A549 (cell line): ENCODE measurements at regions not wholly inside any gene's neighbourhood (a gene's known extent, or its start where the extent isn't known, plus 50 kb on each side); places are given as distances from the start of the nearest gene placed in this dataset.

Source experiments
- ATAC-seq, 2 experiments: fragments of 200-7000 bp in 1 of 2; fragments of >200 bp in 1 of 2; cut with Nextera tagmentation in 1 of 2; cut with Tn5 transposase in 1 of 2; 3 replicates each; pipeline versions ENCODE4 v1.8.0 to v1.9.1; 2018 to 2020; ENCODE audit warnings: mild to moderate bottlenecking in 1 of 2, moderate library complexity in 1 of 2
- CTCF ChIA-PET: fragments of 300-600 bp; sonication (Branson Sonifier 250); formaldehyde crosslinking; extraction: SDS; loops from one replicate; lab custom pipeline; 2021; ENCODE audit warnings: antibody characterized with exemption, inconsistent platforms; lab: Yijun Ruan, JAX
- POLR2A ChIA-PET: fragments of 350-600 bp; formaldehyde crosslinking; extraction: SDS; loops from one replicate; lab custom pipeline; 2021; ENCODE audit warnings: antibody characterized with exemption, inconsistent platforms; lab: Yijun Ruan, JAX
- DNase-seq, 2 experiments: peaks; one replicate each; pipeline versions ENCODE4 v3.0.0 to v3.0.0-alpha.2; 2011 to 2016; ENCODE audit warnings: low read depth in 1 of 2, low spot score in 1 of 2
- FAIRE-seq: peaks from 2 replicates; lab custom pipeline; 2011; peaks lifted over from hg19 to GRCh38; lab: Jason Lieb, UNC
- H3K27ac ChIP-seq, 2 experiments: fragments of >200 bp; sonication (Bioruptor Twin); formaldehyde crosslinking; 3 replicates each; pipeline ENCODE4 v1.5.1; 2016 to 2017
- H3K4me1 ChIP-seq: fragments of >200 bp; sonication (Bioruptor Twin); formaldehyde crosslinking; 3 replicates; pipeline ENCODE4 v1.6.1; 2016
- H3K4me2 ChIP-seq: fragments of >200 bp; sonication (Bioruptor Twin); formaldehyde crosslinking; 3 replicates; pipeline ENCODE4 v1.6.1; 2016
- H3K4me3 ChIP-seq: fragments of >200 bp; sonication (Bioruptor Twin); formaldehyde crosslinking; 3 replicates; pipeline ENCODE4 v1.5.1; 2016
- H3K9me3 ChIP-seq: fragments of >200 bp; sonication (Bioruptor Twin); formaldehyde crosslinking; 3 replicates; pipeline ENCODE4 v1.6.1; 2016
- BHLHE40 ChIP-seq: IDR thresholded peaks from 2 replicates; pipeline ENCODE4 v1.6.1; 2012; ENCODE audit warnings: low read depth, low read length, inconsistent platforms
- CBX2 ChIP-seq: fragments of 200-600 bp; sonication (generic); IDR thresholded peaks from 2 replicates; pipeline ENCODE4 v1.6.1; 2016; ENCODE audit warnings: low read depth, mild to moderate bottlenecking, borderline replicate concordance
- CBX8 ChIP-seq: fragments of 200-600 bp; sonication (generic); IDR thresholded peaks from 2 replicates; pipeline ENCODE4 v1.6.1; 2016
- CEBPB ChIP-seq, 2 experiments: fragments of >200 bp in 1 of 2; sonication (Bioruptor Twin) in 1 of 2; formaldehyde crosslinking in 1 of 2; IDR thresholded peaks; 2 replicates each; pipeline ENCODE4 v1.6.1; 2012 to 2016
- CHD2 ChIP-seq: fragments of 150-350 bp; IDR thresholded peaks from 2 replicates; pipeline ENCODE4 v1.6.1; 2014; ENCODE audit warnings: low read length; ENCODE audit not compliant: partially characterized antibody
- CHD4 ChIP-seq: fragments of 200-600 bp; sonication (generic); IDR thresholded peaks from 2 replicates; pipeline ENCODE4 v1.6.1; 2016; ENCODE audit warnings: antibody characterized with exemption, mild to moderate bottlenecking, borderline replicate concordance
- EHMT2 ChIP-seq: fragments of 200-600 bp; sonication (generic); IDR thresholded peaks from 2 replicates; pipeline ENCODE4 v1.6.1; 2016; ENCODE audit warnings: antibody characterized with exemption, low read depth, mild to moderate bottlenecking, moderate library complexity
- ESRRA ChIP-seq: fragments of 150-350 bp; IDR thresholded peaks from 2 replicates; pipeline ENCODE4 v1.6.1; 2014; ENCODE audit warnings: mild to moderate bottlenecking, low read length, borderline replicate concordance
- FOXS1 ChIP-seq: fragments of 250-450 bp; sonication (Bioruptor Pico); IDR thresholded peaks from 2 replicates; pipeline ENCODE4 v1.5.0; 2020; ENCODE audit warnings: mild to moderate bottlenecking, moderate library complexity
- HDAC2 ChIP-seq: fragments of 200-600 bp; sonication (generic); IDR thresholded peaks from 2 replicates; pipeline ENCODE4 v1.6.1; 2016
- HEYL ChIP-seq: fragments of 250-450 bp; sonication (Bioruptor Pico); IDR thresholded peaks from 2 replicates; pipeline ENCODE4 v1.8.0; 2021; ENCODE audit warnings: mild to moderate bottlenecking, moderate library complexity
- HOXA7 ChIP-seq: fragments of 250-450 bp; sonication (Bioruptor Pico); IDR thresholded peaks from 2 replicates; pipeline ENCODE4 v1.5.0; 2020; ENCODE audit warnings: mild to moderate bottlenecking, moderate library complexity
- JUN ChIP-seq, 2 experiments: fragments of >200 bp; sonication (Bioruptor Twin); formaldehyde crosslinking; IDR thresholded peaks; 2 replicates in 1 of 2; 3 replicates in 1 of 2; pipeline ENCODE4 v1.6.1; 2016 to 2017
- KDM1A ChIP-seq: fragments of 200-600 bp; sonication (generic); IDR thresholded peaks from 2 replicates; pipeline ENCODE4 v1.6.1; 2016; ENCODE audit warnings: low read depth, mild to moderate bottlenecking
- MAZ ChIP-seq: fragments of 150-350 bp; IDR thresholded peaks from 2 replicates; pipeline ENCODE4 v1.6.1; 2014; ENCODE audit warnings: antibody characterized with exemption, low read depth, low read length, borderline replicate concordance
- MYC ChIP-seq: IDR thresholded peaks from 2 replicates; pipeline ENCODE4 v1.6.1; 2012; ENCODE audit warnings: mild to moderate bottlenecking, inconsistent platforms, low read length, improper control_type of control experiment, borderline replicate concordance
- NR3C1 ChIP-seq: fragments of >200 bp; sonication (Bioruptor Twin); formaldehyde crosslinking; IDR thresholded peaks from 3 replicates; pipeline ENCODE4 v1.6.1; 2017
- POLR2A ChIP-seq: IDR thresholded peaks from 2 replicates; pipeline ENCODE4 v1.6.1; 2012; ENCODE audit warnings: mild to moderate bottlenecking, low read length
- RAD21 ChIP-seq, 2 experiments: fragments of >200 bp in 1 of 2; sonication (Bioruptor Twin) in 1 of 2; formaldehyde crosslinking in 1 of 2; IDR thresholded peaks in 1 of 2; conservative IDR thresholded peaks in 1 of 2; 2 replicates in 1 of 2; 3 replicates in 1 of 2; pipeline ENCODE4 v1.6.1; 2012 to 2018; ENCODE audit warnings: inconsistent platforms in 1 of 2
- RNF2 ChIP-seq: fragments of 200-600 bp; sonication (generic); IDR thresholded peaks from 2 replicates; pipeline ENCODE4 v1.6.1; 2016; ENCODE audit warnings: low read depth, mild to moderate bottlenecking, antibody characterized with exemption, moderate library complexity, borderline replicate concordance
- SMC3 ChIP-seq: fragments of >200 bp; sonication (Bioruptor Twin); formaldehyde crosslinking; IDR thresholded peaks from 3 replicates; pipeline ENCODE4 v1.6.1; 2018; ENCODE audit warnings: inconsistent platforms
- TFCP2L1 ChIP-seq: fragments of 250-450 bp; sonication (Bioruptor Pico); IDR thresholded peaks from 2 replicates; pipeline ENCODE4 v1.5.0; 2021; ENCODE audit warnings: mild to moderate bottlenecking
- TP53 ChIP-seq: fragments of 250-450 bp; sonication (Bioruptor Pico); IDR thresholded peaks from 2 replicates; pipeline ENCODE4 v1.5.0; 2021; ENCODE audit warnings: mild to moderate bottlenecking, moderate library complexity
- ZC3H11A ChIP-seq: fragments of 450-650 bp; IDR thresholded peaks from 2 replicates; pipeline ENCODE4 v1.6.1; 2014; ENCODE audit warnings: antibody characterized with exemption, mild to moderate bottlenecking
- WGBS: methylation state at CpG from one replicate; pipeline ENCODE4 v1.1.6; 2017; ENCODE audit errors: missing lambda C conversion rate; 5-methylcytosine and 5-hydroxymethylcytosine counted together
- TF ChIP-seq, protein P1 (sequence below): fragments of 250-450 bp; sonication (Bioruptor Pico); IDR thresholded peaks from 2 replicates; pipeline ENCODE4 v1.5.0; 2020; ENCODE audit warnings: low read depth, mild to moderate bottlenecking, moderate library complexity
- TF ChIP-seq, protein P2 (sequence below): fragments of 450-650 bp; IDR thresholded peaks from 2 replicates; pipeline ENCODE4 v1.6.1; 2014; ENCODE audit warnings: antibody characterized with exemption
- TF ChIP-seq, protein P3 (sequence below): fragments of >200 bp; sonication (Bioruptor Twin); formaldehyde crosslinking; IDR thresholded peaks from 2 replicates; pipeline ENCODE4 v1.6.1; 2016
- TF ChIP-seq, protein P4 (sequence below): fragments of >200 bp; sonication (Bioruptor Twin); formaldehyde crosslinking; IDR thresholded peaks from 3 replicates; pipeline ENCODE4 v1.6.1; 2016
- TF ChIP-seq, protein P5 (sequence below): fragments of 200-600 bp; sonication (generic); IDR thresholded peaks from 2 replicates; pipeline ENCODE4 v1.6.1; 2016; ENCODE audit warnings: antibody characterized with exemption, mild to moderate bottlenecking, moderate library complexity

DNA sequence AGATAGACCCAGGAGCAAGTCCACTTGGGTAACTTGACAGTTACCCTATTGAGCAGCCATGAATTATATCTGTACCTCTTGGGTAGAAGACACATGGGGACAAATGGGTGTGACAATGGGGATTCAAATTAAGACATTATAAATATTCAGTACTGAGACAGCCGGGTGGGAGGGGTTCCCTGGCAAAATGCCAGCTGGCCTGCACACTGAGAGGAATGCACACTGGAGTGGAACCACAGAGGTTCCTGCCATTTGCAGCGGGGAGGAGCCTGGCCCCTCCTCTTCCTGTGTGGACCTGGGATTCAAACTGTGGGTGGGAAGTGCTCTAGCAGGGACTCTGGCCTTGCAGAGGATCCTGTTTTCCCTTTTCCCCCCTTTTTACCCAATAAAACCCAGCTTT is 118.7 kb upstream of the CDKN3 start:
- WGBS, result 35% methylated on average over 2 of the region's 2 CpGs
- FAIRE-seq, result no peak
- H3K4me1 ChIP-seq, result 0 out of 3 replicates have a peak, but pooled peaks cover 4% of the 10 kb centered on the region
- TF ChIP-seq CHD4, result no peak
- no peak for TF ChIP-seq CBX2
- no peak for TF ChIP-seq EHMT2
- no peak for TF ChIP-seq CHD2
- TF ChIP-seq HEYL (CRISPR knock-in tag), result no peak
- no peak for TF ChIP-seq KDM1A
- TF ChIP-seq, protein P1, sequence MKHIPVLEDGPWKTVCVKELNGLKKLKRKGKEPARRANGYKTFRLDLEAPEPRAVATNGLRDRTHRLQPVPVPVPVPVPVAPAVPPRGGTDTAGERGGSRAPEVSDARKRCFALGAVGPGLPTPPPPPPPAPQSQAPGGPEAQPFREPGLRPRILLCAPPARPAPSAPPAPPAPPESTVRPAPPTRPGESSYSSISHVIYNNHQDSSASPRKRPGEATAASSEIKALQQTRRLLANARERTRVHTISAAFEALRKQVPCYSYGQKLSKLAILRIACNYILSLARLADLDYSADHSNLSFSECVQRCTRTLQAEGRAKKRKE (CRISPR knock-in tag), result no peak
- TF ChIP-seq, protein P2, sequence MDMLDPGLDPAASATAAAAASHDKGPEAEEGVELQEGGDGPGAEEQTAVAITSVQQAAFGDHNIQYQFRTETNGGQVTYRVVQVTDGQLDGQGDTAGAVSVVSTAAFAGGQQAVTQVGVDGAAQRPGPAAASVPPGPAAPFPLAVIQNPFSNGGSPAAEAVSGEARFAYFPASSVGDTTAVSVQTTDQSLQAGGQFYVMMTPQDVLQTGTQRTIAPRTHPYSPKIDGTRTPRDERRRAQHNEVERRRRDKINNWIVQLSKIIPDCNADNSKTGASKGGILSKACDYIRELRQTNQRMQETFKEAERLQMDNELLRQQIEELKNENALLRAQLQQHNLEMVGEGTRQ, result no peak
- no peak for TF ChIP-seq HDAC2
- TF ChIP-seq RNF2, result no peak
- no peak for TF ChIP-seq TP53 (CRISPR knock-in tag)
- no peak for TF ChIP-seq NR3C1
- no peak for TF ChIP-seq BHLHE40
- no peak for TF ChIP-seq HOXA7 (CRISPR knock-in tag)
- TF ChIP-seq MYC, result no peak
- no peak for TF ChIP-seq CBX8
- TF ChIP-seq, all 56 proteins: peak for 0
- DNase-seq (no peak), ATAC-seq (no peak)
- CTCF ChIA-PET, result interaction anchor here (0.9 to 2.3 kb wide), 2 partner anchors 14 to 738 kb away, joined by 3 to 6 read pairs; no protein-coding TSS in a partner anchor
- H3K4me2 ChIP-seq, result no peak overlapping the region
- no peaks in the 10 kb centered on the region for H3K9me3 ChIP-seq
- POLR2A ChIA-PET, result no interaction called here
- no peak overlapping the region for H3K4me3 ChIP-seq
- no peak overlapping the region for H3K27ac ChIP-seq

DNA sequence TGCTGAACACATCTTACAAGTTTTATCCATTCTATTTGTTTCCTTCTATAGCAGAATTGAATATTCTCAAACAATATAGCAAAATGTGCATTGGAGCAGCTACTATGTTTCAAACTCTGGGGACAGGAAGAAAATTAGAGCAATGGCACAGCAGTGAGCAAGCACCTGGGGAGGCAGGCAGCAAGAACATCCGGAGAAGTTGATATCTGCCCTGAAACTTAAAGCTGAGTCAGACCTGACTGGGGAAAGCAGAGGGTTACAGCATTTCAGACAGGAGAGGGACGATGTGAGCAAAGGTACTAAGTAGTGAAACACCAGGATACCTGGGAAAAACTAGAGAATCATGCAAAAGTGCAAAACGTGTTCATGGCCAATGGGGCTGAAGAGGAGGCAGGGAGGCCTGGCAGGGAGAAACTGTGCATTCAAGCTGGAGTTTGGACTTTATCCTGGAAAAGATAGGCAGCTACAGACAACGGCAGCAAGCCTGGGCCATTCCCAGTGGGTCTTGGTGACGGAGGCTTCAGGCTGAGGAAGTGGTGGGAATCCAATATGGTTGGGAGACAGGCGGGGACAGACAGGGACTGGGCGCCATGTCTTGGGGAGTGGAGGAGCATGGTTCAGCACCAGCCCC is 118.0 kb upstream of the CDKN3 start:
- 56% methylated on average over 7 of the region's 7 CpGs for WGBS
- FAIRE-seq (no peak), ATAC-seq (no peak), DNase-seq (no peak)
- H3K4me3 ChIP-seq, result no peak overlapping the region
- no peaks in the 10 kb centered on the region for H3K9me3 ChIP-seq
- H3K27ac ChIP-seq, result no peak overlapping the region
- POLR2A ChIA-PET, result no interaction called here
- TF ChIP-seq ZC3H11A, result no peak
- no peak for TF ChIP-seq TP53 (CRISPR knock-in tag)
- no peak for TF ChIP-seq RAD21 (conservative IDR thresholded peaks at IDR 0.05 in 1 of 2, IDR thresholded peaks at IDR 0.05 in 1 of 2)
- TF ChIP-seq, protein P1 (CRISPR knock-in tag), result no peak
- no peak for TF ChIP-seq SMC3
- TF ChIP-seq, protein P3, sequence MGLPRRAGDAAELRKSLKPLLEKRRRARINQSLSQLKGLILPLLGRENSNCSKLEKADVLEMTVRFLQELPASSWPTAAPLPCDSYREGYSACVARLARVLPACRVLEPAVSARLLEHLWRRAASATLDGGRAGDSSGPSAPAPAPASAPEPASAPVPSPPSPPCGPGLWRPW, result no peak
- no peak for TF ChIP-seq FOXS1
- TF ChIP-seq MAZ, result no peak
- no peak for TF ChIP-seq ESRRA
- TF ChIP-seq MYC, result no peak
- TF ChIP-seq, protein P4, sequence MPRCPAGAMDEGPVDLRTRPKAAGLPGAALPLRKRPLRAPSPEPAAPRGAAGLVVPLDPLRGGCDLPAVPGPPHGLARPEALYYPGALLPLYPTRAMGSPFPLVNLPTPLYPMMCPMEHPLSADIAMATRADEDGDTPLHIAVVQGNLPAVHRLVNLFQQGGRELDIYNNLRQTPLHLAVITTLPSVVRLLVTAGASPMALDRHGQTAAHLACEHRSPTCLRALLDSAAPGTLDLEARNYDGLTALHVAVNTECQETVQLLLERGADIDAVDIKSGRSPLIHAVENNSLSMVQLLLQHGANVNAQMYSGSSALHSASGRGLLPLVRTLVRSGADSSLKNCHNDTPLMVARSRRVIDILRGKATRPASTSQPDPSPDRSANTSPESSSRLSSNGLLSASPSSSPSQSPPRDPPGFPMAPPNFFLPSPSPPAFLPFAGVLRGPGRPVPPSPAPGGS, result no peak
- no peak for TF ChIP-seq TFCP2L1 (CRISPR knock-in tag)
- TF ChIP-seq, protein P5, sequence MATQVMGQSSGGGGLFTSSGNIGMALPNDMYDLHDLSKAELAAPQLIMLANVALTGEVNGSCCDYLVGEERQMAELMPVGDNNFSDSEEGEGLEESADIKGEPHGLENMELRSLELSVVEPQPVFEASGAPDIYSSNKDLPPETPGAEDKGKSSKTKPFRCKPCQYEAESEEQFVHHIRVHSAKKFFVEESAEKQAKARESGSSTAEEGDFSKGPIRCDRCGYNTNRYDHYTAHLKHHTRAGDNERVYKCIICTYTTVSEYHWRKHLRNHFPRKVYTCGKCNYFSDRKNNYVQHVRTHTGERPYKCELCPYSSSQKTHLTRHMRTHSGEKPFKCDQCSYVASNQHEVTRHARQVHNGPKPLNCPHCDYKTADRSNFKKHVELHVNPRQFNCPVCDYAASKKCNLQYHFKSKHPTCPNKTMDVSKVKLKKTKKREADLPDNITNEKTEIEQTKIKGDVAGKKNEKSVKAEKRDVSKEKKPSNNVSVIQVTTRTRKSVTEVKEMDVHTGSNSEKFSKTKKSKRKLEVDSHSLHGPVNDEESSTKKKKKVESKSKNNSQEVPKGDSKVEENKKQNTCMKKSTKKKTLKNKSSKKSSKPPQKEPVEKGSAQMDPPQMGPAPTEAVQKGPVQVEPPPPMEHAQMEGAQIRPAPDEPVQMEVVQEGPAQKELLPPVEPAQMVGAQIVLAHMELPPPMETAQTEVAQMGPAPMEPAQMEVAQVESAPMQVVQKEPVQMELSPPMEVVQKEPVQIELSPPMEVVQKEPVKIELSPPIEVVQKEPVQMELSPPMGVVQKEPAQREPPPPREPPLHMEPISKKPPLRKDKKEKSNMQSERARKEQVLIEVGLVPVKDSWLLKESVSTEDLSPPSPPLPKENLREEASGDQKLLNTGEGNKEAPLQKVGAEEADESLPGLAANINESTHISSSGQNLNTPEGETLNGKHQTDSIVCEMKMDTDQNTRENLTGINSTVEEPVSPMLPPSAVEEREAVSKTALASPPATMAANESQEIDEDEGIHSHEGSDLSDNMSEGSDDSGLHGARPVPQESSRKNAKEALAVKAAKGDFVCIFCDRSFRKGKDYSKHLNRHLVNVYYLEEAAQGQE, result no peak
- no peak for TF ChIP-seq CBX8
- no peak for TF ChIP-seq POLR2A
- no peak for TF ChIP-seq JUN (IDR thresholded peaks at IDR 0.05)
- no peak for TF ChIP-seq HEYL (CRISPR knock-in tag)
- no peak for TF ChIP-seq NR3C1
- TF ChIP-seq CEBPB (IDR thresholded peaks at IDR 0.05), result no peak
- 0 out of 3 replicates have a peak, but pooled peaks cover 4% of the 10 kb centered on the region for H3K4me1 ChIP-seq
- H3K4me2 ChIP-seq, result no peak overlapping the region
- CTCF ChIA-PET, result interaction anchor here (0.9 to 2.3 kb wide), 3 partner anchors 9 to 739 kb away, joined by 3 to 6 read pairs (median 3); no protein-coding TSS in a partner anchor
